WTC11 (cell line): ENCODE measurements at regions not wholly inside any gene's neighbourhood (a gene's known extent, or its start where the extent isn't known, plus 50 kb on each side); places are given as distances from the start of the nearest gene placed in this dataset.

Experiments used
- ATAC-seq: fragments of 200-7000 bp; cut with Tn5 transposase; 2 replicates; pipeline ENCODE4 v1.10.0; 2021; ENCODE audit warnings: mild to moderate bottlenecking, moderate library complexity
- CTCF ChIA-PET: fragments of 300-600 bp; sonication (Branson Sonifier 250); formaldehyde crosslinking; loops from one replicate; lab custom pipeline; 2021; ENCODE audit warnings: antibody characterized with exemption; lab: Charles Lee
- POLR2A ChIA-PET: fragments of 350-600 bp; sonication (Branson Sonifier 250); formaldehyde crosslinking; loops from one replicate; lab custom pipeline; 2021; ENCODE audit warnings: antibody characterized with exemption; lab: Charles Lee
- DNase-seq: peaks from one replicate; pipeline ENCODE4 v3.0.0; 2021; ENCODE audit warnings: low spot score
- H3K27ac Mint-ChIP-seq: 2 replicates; pipeline ENCODE4 v1.8.0; 2021; ENCODE audit warnings: mixed read lengths
- H3K27me3 Mint-ChIP-seq: 2 replicates; pipeline ENCODE4 v1.8.0; 2021; ENCODE audit warnings: low read depth, mild to moderate bottlenecking, moderate library complexity, mixed read lengths
- H3K36me3 Mint-ChIP-seq: 2 replicates; pipeline ENCODE4 v1.8.0; 2021; ENCODE audit warnings: mixed read lengths
- H3K4me1 Mint-ChIP-seq: 2 replicates; pipeline ENCODE4 v1.8.0; 2022; ENCODE audit warnings: mixed read lengths
- H3K4me3 Mint-ChIP-seq: 2 replicates; pipeline ENCODE4 v1.8.0; 2021; ENCODE audit warnings: mild to moderate bottlenecking, moderate library complexity, mixed read lengths
- H3K9me3 Mint-ChIP-seq: 2 replicates; pipeline ENCODE4 v1.8.0; 2021; ENCODE audit warnings: mixed read lengths
- CREB1 ChIP-seq: sonication (generic); formaldehyde crosslinking; IDR thresholded peaks from 2 replicates; pipeline ENCODE4 v1.8.0; 2023; ENCODE audit warnings: mild to moderate bottlenecking, missing genetic modification reagents
- E2F5 ChIP-seq: sonication (generic); formaldehyde crosslinking; IDR thresholded peaks from 2 replicates; pipeline ENCODE4 v1.8.1; 2022; ENCODE audit warnings: mild to moderate bottlenecking, moderate library complexity, missing genetic modification reagents
- ETV6 ChIP-seq: sonication (generic); formaldehyde crosslinking; IDR thresholded peaks from 2 replicates; pipeline ENCODE4 v1.8.1; 2022; ENCODE audit warnings: mild to moderate bottlenecking, missing genetic modification reagents
- FOXP4 ChIP-seq: sonication (generic); formaldehyde crosslinking; IDR thresholded peaks from 2 replicates; pipeline ENCODE4 v1.8.0; 2022; ENCODE audit warnings: mild to moderate bottlenecking, missing genetic modification reagents
- HMGA2 ChIP-seq: fragments of 250-450 bp; sonication (Bioruptor Pico); IDR thresholded peaks from 2 replicates; pipeline ENCODE4 v1.4.0; 2021; ENCODE audit warnings: mild to moderate bottlenecking, moderate library complexity
- IRF1 ChIP-seq: sonication (generic); formaldehyde crosslinking; IDR thresholded peaks from 2 replicates; pipeline ENCODE4 v1.8.0; 2023; ENCODE audit warnings: missing genetic modification reagents
- NFE2L1 ChIP-seq: sonication (generic); formaldehyde crosslinking; IDR thresholded peaks from 2 replicates; pipeline ENCODE4 v1.8.1; 2023; ENCODE audit warnings: missing genetic modification reagents
- NFYB ChIP-seq: sonication (generic); formaldehyde crosslinking; conservative IDR thresholded peaks from 2 replicates; pipeline ENCODE4 v1.8.0; 2022; ENCODE audit warnings: low read depth, missing genetic modification reagents
- NR1H2 ChIP-seq: sonication (generic); formaldehyde crosslinking; IDR thresholded peaks from 2 replicates; pipeline ENCODE4 v1.9.0; 2021; ENCODE audit warnings: mild to moderate bottlenecking, moderate library complexity, missing genetic modification reagents
- NR3C1 ChIP-seq: sonication (generic); formaldehyde crosslinking; conservative IDR thresholded peaks from 2 replicates; pipeline ENCODE4 v1.8.1; 2023; ENCODE audit warnings: low read depth, mild to moderate bottlenecking, missing genetic modification reagents
- OVOL2 ChIP-seq: fragments of 250-450 bp; sonication (Bioruptor Pico); IDR thresholded peaks from 2 replicates; pipeline ENCODE4 v1.9.0; 2021; ENCODE audit warnings: mild to moderate bottlenecking, borderline replicate concordance
- PRDM15 ChIP-seq: sonication (generic); formaldehyde crosslinking; IDR thresholded peaks from 2 replicates; pipeline ENCODE4 v1.8.0; 2022; ENCODE audit warnings: missing genetic modification reagents
- PREB ChIP-seq: sonication (generic); formaldehyde crosslinking; IDR thresholded peaks from 2 replicates; pipeline ENCODE4 v1.8.1; 2022; ENCODE audit warnings: mild to moderate bottlenecking, missing genetic modification reagents, moderate library complexity, borderline replicate concordance
- SMAD3 ChIP-seq: sonication (generic); formaldehyde crosslinking; IDR thresholded peaks from 2 replicates; pipeline ENCODE4 v1.8.0; 2022; ENCODE audit warnings: missing genetic modification reagents, mild to moderate bottlenecking, borderline replicate concordance
- SMAD4 ChIP-seq: sonication (generic); formaldehyde crosslinking; IDR thresholded peaks from 2 replicates; pipeline ENCODE4 v1.8.0; 2022; ENCODE audit warnings: mild to moderate bottlenecking, missing genetic modification reagents
- SP1 ChIP-seq: sonication (generic); formaldehyde crosslinking; conservative IDR thresholded peaks from 2 replicates; pipeline ENCODE4 v1.8.1; 2022; ENCODE audit warnings: missing genetic modification reagents
- TCF7 ChIP-seq: sonication (generic); formaldehyde crosslinking; IDR thresholded peaks from 2 replicates; pipeline ENCODE4 v1.8.0; 2022; ENCODE audit warnings: mild to moderate bottlenecking, low read depth, missing genetic modification reagents, moderate library complexity
- ZMAT4 ChIP-seq: fragments of 250-450 bp; sonication (Bioruptor Pico); IDR thresholded peaks from 2 replicates; pipeline ENCODE4 v1.9.0; 2021; ENCODE audit warnings: mild to moderate bottlenecking
- ZNF219 ChIP-seq: sonication (generic); formaldehyde crosslinking; IDR thresholded peaks from 2 replicates; pipeline ENCODE4 v1.8.0; 2023; ENCODE audit warnings: missing genetic modification reagents, mild to moderate bottlenecking, borderline replicate concordance
- ZNF232 ChIP-seq: sonication (generic); formaldehyde crosslinking; IDR thresholded peaks from 2 replicates; pipeline ENCODE4 v1.8.0; 2022; ENCODE audit warnings: mild to moderate bottlenecking, missing genetic modification reagents
- ZNF396 ChIP-seq: fragments of 250-450 bp; sonication (Bioruptor Pico); IDR thresholded peaks from 2 replicates; pipeline ENCODE4 v1.8.0; 2021; ENCODE audit warnings: mild to moderate bottlenecking, moderate library complexity, borderline replicate concordance
- ZNF416 ChIP-seq: fragments of 250-450 bp; sonication (Bioruptor Pico); IDR thresholded peaks from 2 replicates; pipeline ENCODE4 v1.9.0; 2021; ENCODE audit warnings: mild to moderate bottlenecking, inconsistent platforms
- ZNF532 ChIP-seq: fragments of 250-450 bp; sonication (Bioruptor Pico); IDR thresholded peaks from 2 replicates; pipeline ENCODE4 v1.9.0; 2021; ENCODE audit warnings: mild to moderate bottlenecking, borderline replicate concordance

GRCh38 chr4:154003378-154003777 is 214.5 kb upstream of the SFRP2 start (continued):
- TF ChIP-seq CREB1 (CRISPR knock-in tag) (no peak), ZNF416 (CRISPR knock-in tag) (no peak), SP1 (CRISPR knock-in tag) (no peak), ZNF232 (CRISPR knock-in tag) (no peak), SMAD3 (CRISPR knock-in tag) (no peak), NR1H2 (CRISPR knock-in tag) (no peak), PREB (CRISPR knock-in tag) (no peak), ZMAT4 (CRISPR knock-in tag) (no peak), ZNF532 (CRISPR knock-in tag) (no peak)

GRCh38 chr4:154001193-154001592 is 212.3 kb upstream of the SFRP2 start:
- H3K4me3 Mint-ChIP-seq: no peak overlapping the region
- no peak for TF ChIP-seq SMAD4
- no peak for TF ChIP-seq ZNF219 (CRISPR knock-in tag)
- no peak for TF ChIP-seq OVOL2 (CRISPR knock-in tag)
- TF ChIP-seq FOXP4 (CRISPR knock-in tag): no peak
- TF ChIP-seq NR3C1 (CRISPR knock-in tag): no peak
- TF ChIP-seq TCF7 (CRISPR knock-in tag): no peak
- no peak for TF ChIP-seq PRDM15
- no peak for TF ChIP-seq NFE2L1
- no peak for TF ChIP-seq NFYB (CRISPR knock-in tag)
- TF ChIP-seq IRF1 (CRISPR knock-in tag): no peak
- TF ChIP-seq E2F5 (CRISPR knock-in tag): no peak
- no peak for TF ChIP-seq ETV6 (CRISPR knock-in tag)
- TF ChIP-seq ZNF396 (CRISPR knock-in tag): no peak
- no peak for TF ChIP-seq HMGA2 (CRISPR knock-in tag)
- 0 out of 2 replicates have a peak, but pooled peaks cover 3% of the 10 kb centered on the region for H3K4me1 Mint-ChIP-seq
- H3K27me3 Mint-ChIP-seq: no peaks in the 10 kb centered on the region; the same call in 1 of the 2 replicates
- peaks cover 16% of the 10 kb centered on the region for H3K9me3 Mint-ChIP-seq
- ChIA-PET CTCF (no interaction called here), POLR2A (no interaction called here)
- no peak for DNase-seq
- no peak for ATAC-seq
- no peaks in the 10 kb centered on the region for H3K36me3 Mint-ChIP-seq
- H3K27ac Mint-ChIP-seq: no peak overlapping the region
